RWPE2 (cell line): ENCODE measurements at regions not wholly inside any gene's neighbourhood (a gene's known extent, or its start where the extent isn't known, plus 50 kb on each side); places are given as distances from the start of the nearest gene placed in this dataset.

Experiments used
- ATAC-seq: fragments of 200-7000 bp; cut with Tn5 transposase; 3 replicates; pipeline ENCODE4 v1.9.1; 2021; ENCODE audit warnings: low read depth
- DNase-seq: peaks from one replicate; pipeline ENCODE4 v3.0.0-alpha.2; 2020; ENCODE audit warnings: low spot score
- H3K27ac ChIP-seq: fragments of 450-650 bp; 2 replicates; pipeline ENCODE4 v1.5.1; 2017; ENCODE audit warnings: mild to moderate bottlenecking; ENCODE audit not compliant: poor library complexity, severe bottlenecking
- H3K27me3 ChIP-seq: fragments of 250-450 bp; sonication (Bioruptor Pico); 2 replicates; pipeline ENCODE4 v1.5.1; 2021; ENCODE audit warnings: mild to moderate bottlenecking, moderate library complexity; ENCODE audit not compliant: insufficient read depth, poor library complexity, severe bottlenecking
- H3K36me3 ChIP-seq: fragments of 250-450 bp; sonication (Bioruptor Pico); 2 replicates; pipeline ENCODE4 v1.5.1; 2020; ENCODE audit warnings: low read depth, mild to moderate bottlenecking, moderate library complexity
- H3K4me1 ChIP-seq: fragments of 250-450 bp; sonication (Bioruptor Pico); 2 replicates; pipeline ENCODE4 v1.5.1; 2021; ENCODE audit warnings: mild to moderate bottlenecking, moderate library complexity; ENCODE audit not compliant: insufficient read depth, poor library complexity, severe bottlenecking
- H3K4me3 ChIP-seq: fragments of 250-450 bp; sonication (Bioruptor Pico); 2 replicates; pipeline ENCODE4 v1.5.1; 2021; ENCODE audit warnings: mild to moderate bottlenecking, moderate library complexity; ENCODE audit not compliant: severe bottlenecking
- H3K9me3 ChIP-seq: fragments of 250-450 bp; sonication (Bioruptor Pico); 2 replicates; pipeline ENCODE4 v1.5.1; 2021; ENCODE audit warnings: mild to moderate bottlenecking, moderate library complexity; ENCODE audit not compliant: severe bottlenecking
- TF ChIP-seq, protein P1 (sequence below): fragments of 450-650 bp; IDR thresholded peaks from one replicate; pipeline ENCODE4 v1.5.1; 2017; ENCODE audit warnings: mild to moderate bottlenecking, moderate library complexity; ENCODE audit not compliant: poor library complexity, severe bottlenecking

GRCh38 chr10:130744631-130745030 is 566.9 kb downstream of the TCERG1L start:
- TF ChIP-seq, protein P1, sequence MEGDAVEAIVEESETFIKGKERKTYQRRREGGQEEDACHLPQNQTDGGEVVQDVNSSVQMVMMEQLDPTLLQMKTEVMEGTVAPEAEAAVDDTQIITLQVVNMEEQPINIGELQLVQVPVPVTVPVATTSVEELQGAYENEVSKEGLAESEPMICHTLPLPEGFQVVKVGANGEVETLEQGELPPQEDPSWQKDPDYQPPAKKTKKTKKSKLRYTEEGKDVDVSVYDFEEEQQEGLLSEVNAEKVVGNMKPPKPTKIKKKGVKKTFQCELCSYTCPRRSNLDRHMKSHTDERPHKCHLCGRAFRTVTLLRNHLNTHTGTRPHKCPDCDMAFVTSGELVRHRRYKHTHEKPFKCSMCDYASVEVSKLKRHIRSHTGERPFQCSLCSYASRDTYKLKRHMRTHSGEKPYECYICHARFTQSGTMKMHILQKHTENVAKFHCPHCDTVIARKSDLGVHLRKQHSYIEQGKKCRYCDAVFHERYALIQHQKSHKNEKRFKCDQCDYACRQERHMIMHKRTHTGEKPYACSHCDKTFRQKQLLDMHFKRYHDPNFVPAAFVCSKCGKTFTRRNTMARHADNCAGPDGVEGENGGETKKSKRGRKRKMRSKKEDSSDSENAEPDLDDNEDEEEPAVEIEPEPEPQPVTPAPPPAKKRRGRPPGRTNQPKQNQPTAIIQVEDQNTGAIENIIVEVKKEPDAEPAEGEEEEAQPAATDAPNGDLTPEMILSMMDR, result no peak
- Histone ChIP-seq H3K9me3 (no peaks in the 10 kb centered on the region), H3K27me3 (no peaks in the 10 kb centered on the region), H3K4me3 (no peak overlapping the region), H3K4me1 (no peaks in the 10 kb centered on the region), H3K36me3 (no peaks in the 10 kb centered on the region), H3K27ac (no peak overlapping the region)
- DNase-seq (no peak), ATAC-seq (no peak)

DNA sequence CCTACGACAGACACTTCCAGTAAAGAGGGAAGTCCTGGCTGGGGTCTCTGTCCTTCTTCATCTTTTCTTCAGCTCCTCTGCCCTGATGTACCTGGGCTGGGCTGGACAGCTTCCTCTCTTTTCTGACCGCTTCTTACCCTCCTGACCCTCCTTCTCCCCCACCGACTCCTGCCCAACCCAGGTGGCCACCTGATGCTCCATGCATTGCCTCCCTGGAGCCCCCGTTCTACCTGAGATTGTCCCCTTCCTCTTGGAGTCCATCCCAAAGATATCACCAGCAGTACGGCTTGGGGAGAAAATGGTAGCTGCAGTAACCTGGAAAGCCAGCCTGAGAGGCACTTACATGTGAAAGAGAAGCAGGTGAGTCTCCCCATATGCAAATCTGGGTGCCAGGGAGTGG is 566.3 kb downstream of the TCERG1L start:
- no peaks in the 10 kb centered on the region for H3K27me3 ChIP-seq
- DNase-seq, result no peak
- H3K9me3 ChIP-seq, result no peaks in the 10 kb centered on the region
- no peaks in the 10 kb centered on the region for H3K36me3 ChIP-seq
- no peak overlapping the region for H3K4me3 ChIP-seq
- no peak overlapping the region for H3K27ac ChIP-seq
- TF ChIP-seq, protein P1, result no peak
- H3K4me1 ChIP-seq, result no peaks in the 10 kb centered on the region
- no peak for ATAC-seq

DNA sequence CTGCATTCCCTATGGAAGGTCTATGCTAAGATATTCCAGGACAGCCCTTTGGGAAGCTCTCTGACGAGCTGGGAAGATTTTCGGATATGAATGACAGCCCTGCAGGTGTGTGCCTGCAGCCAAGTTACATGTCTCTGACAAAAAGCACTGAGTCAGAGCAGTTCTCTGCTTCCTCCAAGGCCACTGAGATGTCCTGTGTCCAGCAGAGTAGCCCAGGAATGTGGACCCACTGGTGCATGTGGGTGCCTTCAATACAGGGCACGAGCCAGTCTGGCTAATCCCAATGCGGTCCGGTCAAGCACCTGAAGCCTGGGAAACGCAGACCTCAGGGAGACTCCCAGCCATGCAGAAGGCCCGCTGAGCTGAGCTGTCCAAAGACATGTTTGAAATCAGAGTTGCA is 565.7 kb downstream of the TCERG1L start:
- TF ChIP-seq, protein P1, result no peak
- H3K4me3 ChIP-seq, result no peak overlapping the region
- ATAC-seq (no peak), DNase-seq (no peak)
- H3K4me1 ChIP-seq, result no peaks in the 10 kb centered on the region
- no peaks in the 10 kb centered on the region for H3K36me3 ChIP-seq
- no peak overlapping the region for H3K27ac ChIP-seq
- H3K27me3 ChIP-seq, result no peaks in the 10 kb centered on the region
- no peaks in the 10 kb centered on the region for H3K9me3 ChIP-seq

- no peak for ATAC-seq
- TF ChIP-seq, protein P1, result no peak
- no peaks in the 10 kb centered on the region for H3K4me1 ChIP-seq
- no peaks in the 10 kb centered on the region for H3K36me3 ChIP-seq
- DNase-seq, result no peak
- no peaks in the 10 kb centered on the region for H3K9me3 ChIP-seq
- H3K4me3 ChIP-seq, result no peak overlapping the region
- no peak overlapping the region for H3K27ac ChIP-seq
- H3K27me3 ChIP-seq, result no peaks in the 10 kb centered on the region
Observed at GRCh38 chr10:130746311-130746710, 565.2 kb downstream of the TCERG1L start.

DNA sequence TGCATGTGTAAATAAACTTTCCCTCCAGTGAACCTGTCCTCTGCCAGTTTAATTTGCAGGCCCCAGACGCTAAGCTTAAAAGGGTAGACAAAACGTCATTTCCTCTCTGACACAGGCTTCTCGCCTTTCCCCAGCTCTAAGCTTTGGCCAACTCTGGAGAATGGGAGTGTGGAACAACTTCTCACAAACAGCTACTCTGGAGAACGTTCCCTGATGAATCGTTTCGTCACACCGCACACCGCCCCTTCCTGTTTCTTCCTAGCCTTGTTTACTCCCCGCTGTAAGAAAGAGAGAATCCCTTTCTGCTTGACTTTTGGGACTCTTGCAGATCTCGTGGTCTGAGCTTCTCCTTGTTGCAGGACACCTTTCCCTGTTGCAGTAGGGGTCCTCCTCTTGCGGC is 564.2 kb downstream of the TCERG1L start:
- Histone ChIP-seq H3K27ac (no peak overlapping the region), H3K9me3 (no peaks in the 10 kb centered on the region), H3K36me3 (no peaks in the 10 kb centered on the region), H3K4me1 (no peaks in the 10 kb centered on the region), H3K27me3 (no peaks in the 10 kb centered on the region), H3K4me3 (no peak overlapping the region)
- TF ChIP-seq, protein P1, result no peak
- DNase-seq (no peak), ATAC-seq (no peak)
